ENCODE measurements at regions not wholly inside any gene's neighbourhood (a gene's known extent, or its start where the extent isn't known, plus 50 kb on each side); places are given as distances from the start of the nearest gene placed in this dataset.

GRCh38 chr13:27699952-27700351 lies 78.3 kb downstream of the POLR1D start:
- TF ChIP-seq USF1 (IDR thresholded peaks at IDR 0.05; ENCODE audit: borderline replicate concordance, low read depth) (no peak), TAF1 (IDR thresholded peaks at IDR 0.05; ENCODE audit: borderline replicate concordance, low read depth, low read length) (no peak), TEAD4 (IDR thresholded peaks at IDR 0.05; ENCODE audit: borderline replicate concordance, insufficient read depth) (no peak), CTCF (IDR thresholded peaks at IDR 0.05) (no peak), RAD21 (IDR thresholded peaks at IDR 0.05; ENCODE audit: low read length) (no peak), IRF3 (IDR thresholded peaks at IDR 0.05; ENCODE audit: low read depth, low read length) (no peak), POLR2AphosphoS5 (IDR thresholded peaks at IDR 0.05; ENCODE audit: low read depth, low read length) (no peak), MAX (IDR thresholded peaks at IDR 0.05; ENCODE audit: low read depth) (no peak), JUND (IDR thresholded peaks at IDR 0.05) (no peak), FOSL2 (IDR thresholded peaks at IDR 0.05; ENCODE audit: borderline replicate concordance, low read depth) (no peak)
